IPS-11a (cell line): ENCODE measurements at regions not wholly inside any gene's neighbourhood (a gene's known extent, or its start where the extent isn't known, plus 50 kb on each side); places are given as distances from the start of the nearest gene placed in this dataset.

ENCODE experiments used
- H3K4me3 ChIP-seq: one replicate; pipeline ENCODE4 v1.5.1; 2013; ENCODE audit warnings: low read depth, low read length, control low read depth

- H3K4me3 ChIP-seq: no peak overlapping the region
Measured at GRCh38 chr3:117486719-117487716, 777.4 kb downstream of the TUSC7 start.

GRCh38 chr3:117488983-117489382 is 779.4 kb downstream of the TUSC7 start:
- no peak overlapping the region for H3K4me3 ChIP-seq

- H3K4me3 ChIP-seq: no peak overlapping the region
Measured at GRCh38 chr3:117489663-117490079, 780.1 kb downstream of the TUSC7 start.

- no peak overlapping the region for H3K4me3 ChIP-seq
Measured at GRCh38 chr3:117490716-117491115, 781.1 kb downstream of the TUSC7 start.

GRCh38 chr3:117495620-117496019 is 786.0 kb downstream of the TUSC7 start:
- H3K4me3 ChIP-seq: no peak overlapping the region

- no peak overlapping the region for H3K4me3 ChIP-seq
Measured at GRCh38 chr3:117499189-117499870, 789.8 kb downstream of the TUSC7 start.

GRCh38 chr3:117507958-117508357 is 798.4 kb downstream of the TUSC7 start:
- no peak overlapping the region for H3K4me3 ChIP-seq

- no peak overlapping the region for H3K4me3 ChIP-seq
Measured at GRCh38 chr3:117509858-117510257, 800.3 kb downstream of the TUSC7 start.

GRCh38 chr3:117510396-117510795 is 800.8 kb downstream of the TUSC7 start:
- no peak overlapping the region for H3K4me3 ChIP-seq

GRCh38 chr3:117512975-117513374 is 803.4 kb downstream of the TUSC7 start:
- no peak overlapping the region for H3K4me3 ChIP-seq

GRCh38 chr3:117515309-117515708 is 805.7 kb downstream of the TUSC7 start:
- H3K4me3 ChIP-seq: no peak overlapping the region

- H3K4me3 ChIP-seq: no peak overlapping the region
Measured at GRCh38 chr3:117518364-117518763, 808.8 kb downstream of the TUSC7 start.

- no peak overlapping the region for H3K4me3 ChIP-seq
Measured at GRCh38 chr3:117519776-117520175, 810.2 kb downstream of the TUSC7 start.

GRCh38 chr3:117520582-117520981 is 811.0 kb downstream of the TUSC7 start:
- no peak overlapping the region for H3K4me3 ChIP-seq

- H3K4me3 ChIP-seq: no peak overlapping the region
Measured at GRCh38 chr3:117523418-117523817, 813.8 kb downstream of the TUSC7 start.

- H3K4me3 ChIP-seq: no peak overlapping the region
Measured at GRCh38 chr3:117524890-117525289, 815.3 kb downstream of the TUSC7 start.

- no peak overlapping the region for H3K4me3 ChIP-seq
Measured at GRCh38 chr3:117526470-117527079, 817.0 kb downstream of the TUSC7 start.

GRCh38 chr3:117527346-117527745 is 817.8 kb downstream of the TUSC7 start:
- no peak overlapping the region for H3K4me3 ChIP-seq

- no peak overlapping the region for H3K4me3 ChIP-seq
Measured at GRCh38 chr3:117528688-117529087, 819.1 kb downstream of the TUSC7 start.

GRCh38 chr3:117531078-117531767 is 821.6 kb downstream of the TUSC7 start:
- no peak overlapping the region for H3K4me3 ChIP-seq

GRCh38 chr3:117532268-117532667 is 822.7 kb downstream of the TUSC7 start:
- no peak overlapping the region for H3K4me3 ChIP-seq
